ENCODE measurements at regions not wholly inside any gene's neighbourhood (a gene's known extent, or its start where the extent isn't known, plus 50 kb on each side); places are given as distances from the start of the nearest gene placed in this dataset.
"Not testable (repeated sequence)": the region's sequence is repeated elsewhere in the genome, so short reads cannot be mapped to it uniquely, and the experiment has no call there.

DNA sequence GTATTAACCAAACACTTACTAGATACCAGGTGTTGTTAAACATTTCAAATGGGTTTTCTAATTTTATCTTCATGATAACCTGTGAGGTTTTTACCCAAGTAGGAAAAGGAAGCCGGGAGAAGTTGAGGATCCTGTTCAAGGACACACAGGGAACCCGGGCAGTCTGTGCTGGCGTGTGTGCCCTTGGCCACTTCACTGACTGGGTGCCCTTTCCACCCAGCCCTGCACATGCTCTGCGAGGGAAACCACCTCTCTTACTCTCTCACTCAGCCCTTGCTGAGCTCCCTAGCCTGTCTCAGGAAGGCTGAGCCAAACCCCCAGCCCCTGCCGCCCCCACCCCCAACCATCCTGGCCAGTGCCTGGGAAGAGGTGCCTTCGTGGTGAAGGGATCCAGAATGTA is 51.8 kb downstream of the TEX44 start:
- no peak for DNase-seq (ENCODE audit: low spot score)

DNA sequence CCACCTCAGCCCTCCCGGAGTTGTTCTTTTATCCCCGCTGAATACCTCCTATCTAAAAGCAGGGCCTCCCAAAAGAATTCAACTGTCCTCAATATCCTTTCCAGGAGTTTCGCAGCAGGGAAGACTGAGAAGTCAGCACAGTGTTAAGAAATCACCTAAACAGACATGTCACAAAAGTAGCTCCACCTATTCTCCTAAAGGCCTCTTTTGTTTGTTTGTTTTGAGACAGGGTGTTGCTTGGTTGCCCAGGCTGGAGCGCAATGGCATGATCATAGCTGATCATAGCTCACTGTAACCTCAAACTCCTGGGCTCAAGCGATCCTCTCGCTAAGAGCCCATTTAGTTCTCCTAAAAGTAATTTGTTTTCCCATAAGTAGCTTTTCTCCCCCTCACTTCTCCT is 53.8 kb downstream of the TEX44 start:
- peak; percentile 34 for DNase-seq (ENCODE audit: low spot score)

DNA sequence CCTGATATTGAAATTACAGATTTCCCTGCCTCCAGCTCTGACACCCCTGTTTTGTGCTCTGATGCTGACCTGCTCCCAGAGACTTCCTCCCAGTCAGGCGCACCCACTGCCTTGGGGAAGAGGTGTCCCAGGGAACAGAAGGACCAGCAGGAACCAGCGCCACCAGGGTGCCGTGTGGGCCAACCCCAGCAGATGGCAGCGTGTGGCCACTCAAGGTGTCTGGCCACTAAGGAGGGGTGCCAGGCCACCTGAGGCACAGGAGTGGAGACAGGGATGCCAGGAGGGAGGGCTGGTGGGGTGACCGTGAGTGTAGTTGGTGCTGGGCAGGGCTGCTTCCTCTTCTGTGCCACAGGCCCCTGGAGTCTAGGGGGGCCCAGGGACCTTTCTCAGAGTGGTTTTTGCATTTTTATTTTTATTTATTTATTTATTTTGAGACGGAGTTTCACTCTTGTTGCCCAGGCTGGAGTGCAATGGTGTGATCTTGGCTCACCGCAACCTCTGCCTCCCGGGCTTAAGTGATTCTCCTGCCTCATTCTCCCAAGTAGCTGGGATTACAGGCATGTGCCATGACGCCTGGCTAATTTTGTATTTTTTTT is 56.0 kb downstream of the TEX44 start:
- peak; percentile 53 for DNase-seq (ENCODE audit: low spot score)

DNA sequence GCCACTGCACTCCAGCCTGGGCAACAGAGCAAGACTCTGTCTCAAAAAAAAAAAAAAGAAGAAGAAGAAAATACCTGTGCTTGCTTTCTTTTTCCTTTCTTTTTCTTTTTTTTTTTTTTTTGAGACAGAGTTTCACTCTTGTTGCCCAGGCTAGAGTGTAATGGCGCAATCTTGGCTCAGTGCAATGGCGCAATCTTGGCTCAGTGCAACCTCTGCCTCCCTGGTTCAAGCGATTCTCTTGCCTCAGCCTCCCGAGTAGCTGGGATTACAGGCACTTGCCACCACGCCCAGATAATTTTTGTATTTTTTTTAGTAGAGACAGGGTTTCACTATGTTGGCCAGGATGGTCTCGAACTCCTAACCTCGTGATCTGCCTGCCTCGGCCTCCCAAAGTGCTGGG is 56.8 kb upstream of the PTMA start:
- not testable (repeated sequence) for DNase-seq (ENCODE audit: low spot score)

DNA sequence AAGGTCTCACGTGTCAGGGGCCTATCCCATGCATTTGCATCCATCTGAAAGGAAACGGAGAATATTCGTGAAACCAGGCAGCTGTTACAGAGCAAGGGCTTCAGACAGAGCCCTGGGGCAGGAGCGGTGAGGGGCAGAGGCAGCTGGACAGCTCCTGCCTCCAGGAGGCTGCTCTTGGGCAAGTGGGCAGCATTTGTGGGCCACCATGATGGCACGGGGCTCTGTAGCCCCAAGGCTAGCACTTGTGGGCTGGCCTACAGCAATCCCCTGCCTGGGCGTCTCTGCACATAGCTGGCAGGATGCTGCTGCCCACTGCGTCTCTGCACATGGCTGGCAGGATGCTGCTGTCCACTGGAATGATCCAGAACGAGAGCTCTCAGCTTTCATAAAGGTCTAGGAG is 52.8 kb upstream of the PTMA start:
- DNase-seq (ENCODE audit: low spot score), result no peak

DNA sequence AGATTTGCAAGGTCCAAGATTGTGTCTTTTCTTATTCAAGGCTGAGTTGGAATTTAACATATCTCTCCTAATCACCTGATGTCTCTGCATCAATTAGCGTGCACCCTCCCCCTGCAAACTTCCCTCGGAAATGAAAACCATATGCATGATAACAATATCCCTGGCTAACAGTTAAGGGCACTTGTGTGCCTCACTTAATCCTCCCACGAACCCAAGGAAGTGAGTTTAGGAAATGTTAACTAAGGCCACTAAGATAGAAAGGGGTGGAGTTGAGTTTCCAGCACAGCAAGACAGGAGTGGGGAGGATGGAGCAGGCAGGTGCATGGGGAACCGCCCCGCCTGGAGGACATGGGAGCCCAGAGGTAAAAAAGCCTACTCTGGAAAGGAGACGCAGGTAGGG is 52.4 kb upstream of the PTMA start:
- DNase-seq (ENCODE audit: low spot score), result no peak

Data from H4 (cell line).